Natural killer cell (primary cell): ENCODE measurements at regions not wholly inside any gene's neighbourhood (a gene's known extent, or its start where the extent isn't known, plus 50 kb on each side); places are given as distances from the start of the nearest gene placed in this dataset.

Source experiments
- ATAC-seq, 3 donors: fragments of 150-1000 bp in 2 of 3; fragments of 200-7000 bp in 1 of 3; cut with Tn5 transposase; 1 replicate in 1 of 3; 2 replicates in 2 of 3; pipeline ENCODE4 v1.10.0; 2021; ENCODE audit warnings: mild to moderate bottlenecking in 2 of 3, moderate library complexity in 2 of 3
- DNase-seq, 2 donors: peaks; one replicate each; pipeline versions ENCODE4 v3.0.0 to v3.0.0-alpha.2; 2013 to 2021; ENCODE audit warnings: mixed read lengths in 1 of 2
- H3K27ac ChIP-seq: one replicate; pipeline ENCODE4 v1.5.1; 2013; ENCODE audit warnings: mild to moderate bottlenecking, low read length
- H3K27me3 ChIP-seq: one replicate; pipeline ENCODE4 v1.6.1; 2013; ENCODE audit warnings: low read length; ENCODE audit not compliant: control insufficient read depth, insufficient read depth
- H3K36me3 ChIP-seq: one replicate; pipeline ENCODE4 v1.6.1; 2013; ENCODE audit warnings: low read length; ENCODE audit not compliant: control insufficient read depth, insufficient read depth
- H3K4me1 ChIP-seq: one replicate; pipeline ENCODE4 v1.6.1; 2013; ENCODE audit warnings: low read length; ENCODE audit not compliant: control insufficient read depth, insufficient read depth
- H3K4me3 ChIP-seq: one replicate; pipeline ENCODE4 v1.5.1; 2013; ENCODE audit warnings: low read length
- H3K9me3 ChIP-seq: one replicate; pipeline ENCODE4 v1.6.1; 2013; ENCODE audit warnings: low read length; ENCODE audit not compliant: control insufficient read depth, insufficient read depth
- H3K27ac Mint-ChIP-seq, 2 donors: one replicate each; pipeline ENCODE4 v1.8.0; 2022; ENCODE audit warnings: mild to moderate bottlenecking in 2 of 2, mixed read lengths in 2 of 2, moderate library complexity in 1 of 2
- H3K27me3 Mint-ChIP-seq, 2 donors: one replicate each; pipeline ENCODE4 v1.8.0; 2022; ENCODE audit warnings: low read depth in 2 of 2, mixed read lengths in 2 of 2
- H3K36me3 Mint-ChIP-seq: one replicate; pipeline ENCODE4 v1.8.0; 2022; ENCODE audit warnings: mixed read lengths
- H3K4me1 Mint-ChIP-seq, 2 donors: one replicate each; pipeline ENCODE4 v1.8.0; 2022; ENCODE audit warnings: mixed read lengths in 2 of 2
- H3K4me3 Mint-ChIP-seq: one replicate; pipeline ENCODE4 v1.8.0; 2022; ENCODE audit warnings: mild to moderate bottlenecking, moderate library complexity, mixed read lengths
- H3K9me3 Mint-ChIP-seq, 2 donors: one replicate each; pipeline ENCODE4 v1.8.0; 2022; ENCODE audit warnings: mixed read lengths in 2 of 2
- WGBS: methylation state at CpG from one replicate; pipeline ENCODE4 v1.1.7; 2013; ENCODE audit warnings: missing lambda C conversion rate; ENCODE audit not compliant: insufficient coverage; 5-methylcytosine and 5-hydroxymethylcytosine counted together
- intact Hi-C: fragments of 100-400 bp; cut with micrococcal nuclease; formaldehyde crosslinking; loops from one replicate; pipeline ENCODE4 v1.14.2; 2022
- TF ChIP-seq, protein P1 (sequence below): fragments of 200-600 bp; IDR thresholded peaks from one replicate; pipeline ENCODE4 v1.8.0; 2022; ENCODE audit warnings: antibody characterized with exemption

DNA sequence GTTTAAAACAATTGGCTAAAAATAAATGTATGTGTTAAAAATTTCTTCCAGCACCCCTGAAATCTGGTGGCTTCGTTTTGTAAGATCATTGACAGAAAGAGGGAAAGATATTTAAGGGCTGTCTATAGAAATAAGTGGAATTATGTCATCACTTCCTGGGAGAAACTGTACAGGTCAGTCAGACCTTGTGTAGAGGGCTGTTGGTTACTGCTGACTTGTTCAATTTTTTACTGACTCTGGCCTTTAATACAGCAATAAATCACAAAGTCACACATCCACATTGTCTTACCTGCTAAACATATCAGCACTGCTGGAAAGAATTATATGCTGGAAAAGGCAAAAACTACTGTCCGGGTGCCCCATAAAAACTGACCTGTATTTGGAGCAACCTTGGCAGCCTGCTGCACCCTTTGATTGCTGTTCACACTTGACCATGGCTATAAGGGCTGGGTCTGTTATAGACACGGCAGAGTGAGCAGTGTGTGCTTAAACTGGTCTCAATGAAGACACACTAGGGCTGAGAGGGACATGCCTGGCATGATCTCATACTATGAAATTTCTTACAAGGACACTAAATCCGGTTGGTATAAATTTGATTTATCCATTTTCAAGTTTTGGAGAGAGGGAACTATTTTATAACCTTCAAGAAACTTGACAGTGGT lies 162.1 kb downstream of the NHLRC3 start:
- no peak overlapping the region for H3K4me3 ChIP-seq
- ATAC-seq (no peak), DNase-seq (no peak)
- 73% methylated on average over 4 of the region's 4 CpGs for WGBS
- TF ChIP-seq, protein P1, sequence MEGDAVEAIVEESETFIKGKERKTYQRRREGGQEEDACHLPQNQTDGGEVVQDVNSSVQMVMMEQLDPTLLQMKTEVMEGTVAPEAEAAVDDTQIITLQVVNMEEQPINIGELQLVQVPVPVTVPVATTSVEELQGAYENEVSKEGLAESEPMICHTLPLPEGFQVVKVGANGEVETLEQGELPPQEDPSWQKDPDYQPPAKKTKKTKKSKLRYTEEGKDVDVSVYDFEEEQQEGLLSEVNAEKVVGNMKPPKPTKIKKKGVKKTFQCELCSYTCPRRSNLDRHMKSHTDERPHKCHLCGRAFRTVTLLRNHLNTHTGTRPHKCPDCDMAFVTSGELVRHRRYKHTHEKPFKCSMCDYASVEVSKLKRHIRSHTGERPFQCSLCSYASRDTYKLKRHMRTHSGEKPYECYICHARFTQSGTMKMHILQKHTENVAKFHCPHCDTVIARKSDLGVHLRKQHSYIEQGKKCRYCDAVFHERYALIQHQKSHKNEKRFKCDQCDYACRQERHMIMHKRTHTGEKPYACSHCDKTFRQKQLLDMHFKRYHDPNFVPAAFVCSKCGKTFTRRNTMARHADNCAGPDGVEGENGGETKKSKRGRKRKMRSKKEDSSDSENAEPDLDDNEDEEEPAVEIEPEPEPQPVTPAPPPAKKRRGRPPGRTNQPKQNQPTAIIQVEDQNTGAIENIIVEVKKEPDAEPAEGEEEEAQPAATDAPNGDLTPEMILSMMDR = no peak
- no peaks in the 10 kb centered on the region for H3K9me3 ChIP-seq
- no peak overlapping the region for H3K27ac Mint-ChIP-seq
- H3K9me3 Mint-ChIP-seq = peaks cover 2 to 3% of the 10 kb centered on the region in 2 donors
- H3K36me3 ChIP-seq = no peaks in the 10 kb centered on the region
- H3K4me1 ChIP-seq = no peaks in the 10 kb centered on the region
- H3K27me3 ChIP-seq = no peaks in the 10 kb centered on the region
- intact Hi-C loops = no loop called here
- H3K27me3 Mint-ChIP-seq = no peaks in the 10 kb centered on the region
- no peaks in the 10 kb centered on the region for H3K4me1 Mint-ChIP-seq
- H3K4me3 Mint-ChIP-seq = no peak overlapping the region
- H3K27ac ChIP-seq = no peak overlapping the region
- H3K36me3 Mint-ChIP-seq = no peaks in the 10 kb centered on the region

DNA sequence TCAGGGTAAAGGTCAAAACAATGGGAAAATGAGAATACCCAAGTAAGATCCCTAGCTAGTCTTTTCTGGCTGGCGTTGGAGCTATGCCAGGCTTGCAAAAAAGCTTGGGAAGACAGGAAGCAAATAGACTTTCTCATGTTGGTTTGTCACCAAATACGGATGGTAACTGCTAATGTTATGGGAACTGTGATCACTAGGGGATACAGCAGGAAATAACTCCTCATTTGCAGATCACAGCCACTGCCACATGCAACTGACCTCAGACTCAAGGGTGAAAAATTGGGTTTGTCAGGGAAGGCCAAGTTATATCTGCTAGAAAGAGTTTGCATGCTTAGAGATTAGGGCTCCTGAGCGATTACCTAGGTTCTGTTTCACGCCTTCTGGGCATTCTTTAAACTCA lies 162.9 kb downstream of the NHLRC3 start:
- Mint-ChIP-seq H3K27ac (no peak overlapping the region), H3K27me3 (no peaks in the 10 kb centered on the region), H3K36me3 (no peaks in the 10 kb centered on the region), H3K4me1 (no peaks in the 10 kb centered on the region), H3K9me3 (peaks cover 2 to 3% of the 10 kb centered on the region in 2 donors), H3K4me3 (no peak overlapping the region)
- DNase-seq (no peak), ATAC-seq (no peak)
- Histone ChIP-seq H3K36me3 (no peaks in the 10 kb centered on the region), H3K9me3 (no peaks in the 10 kb centered on the region), H3K4me3 (no peak overlapping the region), H3K4me1 (no peaks in the 10 kb centered on the region), H3K27me3 (no peaks in the 10 kb centered on the region), H3K27ac (no peak overlapping the region)
- intact Hi-C loops = no loop called here
- TF ChIP-seq, protein P1 = no peak
- WGBS = 85% methylated on average over 3 of the region's 4 CpGs

DNA sequence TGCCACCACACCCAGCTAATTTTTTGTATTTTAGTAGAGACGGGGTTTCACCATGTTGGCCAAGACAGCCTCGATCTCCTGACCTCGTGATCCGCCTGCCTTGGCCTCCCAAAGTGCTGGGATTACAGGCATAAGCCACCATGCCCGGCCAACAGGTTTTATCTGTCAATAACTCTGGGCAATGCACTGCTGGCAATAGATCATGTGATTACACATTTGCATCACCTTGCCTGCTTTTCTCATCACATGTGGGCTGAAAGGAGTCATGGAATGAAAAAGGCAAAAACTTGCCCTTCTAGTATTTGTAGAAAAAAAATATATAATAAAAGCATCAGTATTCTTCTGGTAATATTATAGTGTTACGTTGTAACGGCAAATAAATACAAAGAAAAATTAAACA lies 164.5 kb downstream of the NHLRC3 start:
- no peak overlapping the region for H3K27ac ChIP-seq
- intact Hi-C loops = no loop called here

More for the DNA sequence above, 164.5 kb downstream of the NHLRC3 start:
- no peaks in the 10 kb centered on the region for H3K27me3 ChIP-seq
- H3K36me3 ChIP-seq = no peaks in the 10 kb centered on the region
- no peak overlapping the region for H3K4me3 ChIP-seq
- Mint-ChIP-seq H3K27ac (no peak overlapping the region), H3K4me1 (no peaks in the 10 kb centered on the region), H3K4me3 (no peak overlapping the region), H3K27me3 (no peaks in the 10 kb centered on the region), H3K9me3 (peaks cover 2 to 3% of the 10 kb centered on the region in 2 donors), H3K36me3 (no peaks in the 10 kb centered on the region)
- no peaks in the 10 kb centered on the region for H3K4me1 ChIP-seq
- TF ChIP-seq, protein P1 = no peak
- ATAC-seq = no peak
- no peak for DNase-seq
- no peaks in the 10 kb centered on the region for H3K9me3 ChIP-seq
- 90% methylated on average over 5 of the region's 7 CpGs for WGBS
